Body of pancreas (tissue), 4 donors: ENCODE measurements at regions not wholly inside any gene's neighbourhood (a gene's known extent, or its start where the extent isn't known, plus 50 kb on each side); places are given as distances from the start of the nearest gene placed in this dataset.

ENCODE experiments used
- CTCF ChIP-seq, 7 experiments: fragments of 450-650 bp in 4 of 7; fragments of 200-600 bp in 3 of 7; sonication (generic) in 3 of 7; IDR thresholded peaks; one replicate each; pipeline ENCODE4 v1.5.1; 2016 to 2019; ENCODE audit warnings: antibody characterized with exemption in 7 of 7
- POLR2A ChIP-seq, 3 donors: fragments of 450-650 bp; IDR thresholded peaks; one replicate each; pipeline ENCODE4 v1.6.1; 2016; ENCODE audit warnings: antibody characterized with exemption in 3 of 3, mild to moderate bottlenecking in 2 of 3

- TF ChIP-seq CTCF (IDR thresholded peaks at IDR 0.05) (no peak), POLR2A (IDR thresholded peaks at IDR 0.05) (no peak)
Observed at GRCh38 chr5:71972777-71973473, 134.3 kb upstream of the MAP1B start.
